GM12872 (cell line): ENCODE measurements at regions not wholly inside any gene's neighbourhood (a gene's known extent, or its start where the extent isn't known, plus 50 kb on each side); places are given as distances from the start of the nearest gene placed in this dataset.

Experiments used
- TF ChIP-seq, protein P1 (sequence below): IDR thresholded peaks from 3 replicates; pipeline ENCODE4 v1.5.1; 2011; ENCODE audit warnings: low read depth, mild to moderate bottlenecking, low read length, moderate library complexity; ENCODE audit not compliant: insufficient read depth

DNA sequence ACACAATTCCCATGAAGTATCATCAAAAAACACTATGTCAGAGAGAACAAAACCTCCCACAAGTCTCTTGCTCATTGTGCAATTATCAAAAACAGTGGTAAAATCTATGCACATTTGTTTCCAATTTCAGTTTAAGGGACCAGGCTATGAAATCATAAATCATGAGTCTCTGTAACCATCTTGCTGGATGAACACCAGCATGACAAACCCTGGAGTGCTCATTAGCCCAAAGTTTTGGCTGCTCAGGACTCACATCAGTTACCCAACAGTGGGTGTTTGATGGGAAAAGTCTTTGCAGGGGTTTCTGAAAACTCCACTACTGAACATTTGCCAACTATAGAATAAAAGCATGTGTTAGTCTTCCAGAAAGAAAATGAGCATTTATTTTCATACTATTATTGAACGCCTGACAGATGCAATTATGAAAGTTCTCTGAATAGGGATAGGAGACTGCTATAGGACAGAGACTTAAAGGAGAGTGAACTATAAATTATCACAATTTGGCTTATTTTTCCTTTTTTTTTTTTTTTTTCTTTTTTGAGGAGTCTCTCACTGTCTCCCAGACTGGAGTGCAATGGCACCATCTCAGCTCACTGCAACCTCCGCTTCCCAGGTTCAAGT, 240.8 kb upstream of the KCNMB2 start:
- TF ChIP-seq, protein P1, sequence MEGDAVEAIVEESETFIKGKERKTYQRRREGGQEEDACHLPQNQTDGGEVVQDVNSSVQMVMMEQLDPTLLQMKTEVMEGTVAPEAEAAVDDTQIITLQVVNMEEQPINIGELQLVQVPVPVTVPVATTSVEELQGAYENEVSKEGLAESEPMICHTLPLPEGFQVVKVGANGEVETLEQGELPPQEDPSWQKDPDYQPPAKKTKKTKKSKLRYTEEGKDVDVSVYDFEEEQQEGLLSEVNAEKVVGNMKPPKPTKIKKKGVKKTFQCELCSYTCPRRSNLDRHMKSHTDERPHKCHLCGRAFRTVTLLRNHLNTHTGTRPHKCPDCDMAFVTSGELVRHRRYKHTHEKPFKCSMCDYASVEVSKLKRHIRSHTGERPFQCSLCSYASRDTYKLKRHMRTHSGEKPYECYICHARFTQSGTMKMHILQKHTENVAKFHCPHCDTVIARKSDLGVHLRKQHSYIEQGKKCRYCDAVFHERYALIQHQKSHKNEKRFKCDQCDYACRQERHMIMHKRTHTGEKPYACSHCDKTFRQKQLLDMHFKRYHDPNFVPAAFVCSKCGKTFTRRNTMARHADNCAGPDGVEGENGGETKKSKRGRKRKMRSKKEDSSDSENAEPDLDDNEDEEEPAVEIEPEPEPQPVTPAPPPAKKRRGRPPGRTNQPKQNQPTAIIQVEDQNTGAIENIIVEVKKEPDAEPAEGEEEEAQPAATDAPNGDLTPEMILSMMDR: no peak

DNA sequence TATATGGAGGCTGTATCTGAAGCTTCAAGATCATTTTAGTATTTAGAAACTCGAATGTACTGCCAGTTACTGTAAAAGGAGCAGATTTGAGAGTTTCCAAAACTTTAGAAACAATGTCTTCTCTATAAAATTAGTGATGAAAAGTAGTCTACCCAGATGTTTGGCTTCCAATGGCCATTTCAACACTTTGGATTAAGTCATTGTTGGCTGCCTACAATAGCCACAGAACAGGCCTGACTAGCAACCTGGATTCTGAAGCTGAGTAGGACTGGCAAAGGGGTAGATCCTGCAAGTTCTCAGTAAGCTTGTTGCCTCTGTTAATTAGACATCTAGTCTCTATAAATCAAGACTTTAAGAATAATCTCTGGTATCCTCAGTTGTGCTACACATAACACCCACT, 239.0 kb upstream of the KCNMB2 start:
- TF ChIP-seq, protein P1: no peak

DNA sequence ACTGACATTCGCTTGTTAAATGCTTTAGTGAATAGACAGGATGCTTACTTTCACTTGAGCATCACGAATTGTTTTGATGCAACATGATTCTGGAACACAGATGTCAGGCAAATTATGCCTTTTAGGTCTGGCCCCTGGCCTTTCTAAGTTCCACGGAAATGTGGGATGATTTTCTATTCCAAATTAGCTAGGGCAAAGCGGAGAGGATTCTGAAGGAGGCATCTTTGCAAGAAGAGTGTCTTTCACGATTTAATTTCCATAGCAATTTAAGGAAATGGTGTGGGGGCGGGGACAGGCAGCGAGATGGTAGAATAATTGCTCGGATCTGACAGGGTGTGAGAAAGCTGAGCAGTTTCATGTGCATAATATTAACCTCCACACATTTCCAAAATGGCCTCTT, 238.5 kb upstream of the KCNMB2 start:
- TF ChIP-seq, protein P1: no peak

DNA sequence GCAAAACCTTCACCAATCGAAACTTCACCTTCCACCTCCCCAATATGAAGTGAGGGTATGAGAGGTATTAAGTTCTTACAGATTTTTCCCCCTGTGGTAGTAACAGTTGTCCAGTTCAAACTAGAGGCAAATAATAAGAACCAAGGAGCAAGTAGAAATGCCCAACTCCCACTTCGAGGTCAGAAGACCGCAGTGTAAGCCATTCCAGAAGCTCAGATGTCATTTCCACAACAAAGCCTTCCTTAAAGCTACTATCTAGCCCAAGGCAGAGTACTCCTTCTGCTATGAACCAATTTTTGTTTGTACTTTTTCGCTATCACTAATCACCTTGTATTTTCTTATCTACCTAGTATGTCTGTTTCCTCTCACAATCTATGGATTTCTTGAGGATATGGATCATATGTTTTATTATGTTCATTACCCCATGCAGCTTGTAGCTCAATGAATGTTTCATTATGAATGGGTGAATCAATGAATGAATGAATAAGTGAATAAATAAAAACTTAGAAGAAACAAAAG, 235.7 kb upstream of the KCNMB2 start:
- TF ChIP-seq, protein P1: no peak

DNA sequence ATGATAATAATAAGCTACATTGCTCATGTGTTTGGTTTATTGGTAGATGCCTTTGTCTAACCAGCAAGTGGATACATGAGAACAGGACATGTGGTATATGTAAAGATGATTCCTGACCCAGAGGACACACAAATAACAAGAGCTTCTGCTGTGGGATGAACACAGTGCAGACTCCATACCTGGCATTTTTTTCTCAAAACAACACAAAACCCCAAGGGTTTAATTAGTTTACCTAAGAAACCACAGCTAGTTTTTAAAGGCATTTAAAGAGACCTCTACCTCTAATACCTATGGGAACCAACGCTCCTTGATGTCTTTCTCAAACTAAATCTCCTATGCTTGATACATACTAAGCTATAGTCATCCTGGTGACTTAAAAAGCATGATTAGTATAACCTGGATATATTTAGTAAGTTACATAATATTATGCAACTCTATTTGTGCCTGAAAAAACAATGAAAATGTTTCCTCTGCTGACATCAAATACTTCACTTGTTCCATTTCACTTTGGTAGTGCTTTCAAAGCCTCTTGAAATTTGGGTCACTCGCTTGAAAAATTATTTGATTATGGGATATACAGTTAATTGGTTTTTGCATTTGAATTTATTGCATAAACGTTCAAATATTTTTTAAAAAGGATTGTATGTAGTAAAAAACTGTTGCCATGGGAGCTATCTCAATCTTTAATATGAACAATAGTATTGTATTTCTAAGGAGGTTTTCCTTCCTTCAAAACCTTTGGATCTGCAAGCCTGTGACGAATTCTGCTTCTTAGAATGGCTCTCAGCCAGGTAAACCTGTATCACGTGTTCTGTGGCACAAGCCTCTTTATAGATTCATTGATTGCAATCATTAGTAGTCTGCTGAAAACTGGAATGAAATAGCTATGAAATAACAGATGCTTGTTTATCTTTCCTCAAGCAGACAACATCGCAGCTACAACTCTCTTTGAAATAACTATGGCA, 233.0 kb upstream of the KCNMB2 start:
- TF ChIP-seq, protein P1: no peak

DNA sequence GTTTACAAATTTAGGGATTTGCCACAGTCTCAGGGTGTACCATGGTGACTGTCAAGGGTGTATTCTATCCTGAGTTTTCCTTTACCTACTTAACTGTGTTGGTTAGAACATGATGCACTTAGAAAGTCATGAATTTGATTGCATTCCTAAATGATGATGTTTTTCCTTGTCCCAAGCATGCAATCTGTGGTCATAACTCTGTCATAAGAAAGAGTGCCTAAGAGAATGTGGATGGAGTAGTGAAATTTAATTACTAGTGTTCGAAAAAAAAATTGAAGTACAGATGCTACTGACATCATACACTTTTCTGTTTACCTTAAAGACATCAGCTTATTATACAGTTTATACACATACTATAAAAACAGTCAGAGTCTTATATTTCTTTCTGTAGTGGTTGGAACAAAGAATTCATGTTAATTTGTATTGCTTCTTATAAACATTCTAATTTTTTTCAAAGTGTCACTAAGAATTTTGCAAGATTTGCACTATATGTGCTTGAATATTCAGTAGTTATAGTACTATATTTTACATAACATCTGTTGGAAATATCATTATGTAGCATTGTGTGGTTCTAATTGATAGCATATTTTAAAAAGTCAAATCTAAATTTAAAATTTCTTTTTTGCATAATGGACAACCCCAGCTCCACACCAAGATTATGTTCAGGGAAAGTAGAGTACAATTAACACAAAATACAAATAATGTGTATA, 231.3 kb upstream of the KCNMB2 start:
- TF ChIP-seq, protein P1: no peak
